Epithelial cell of prostate (primary cell): ENCODE measurements at regions not wholly inside any gene's neighbourhood (a gene's known extent, or its start where the extent isn't known, plus 50 kb on each side); places are given as distances from the start of the nearest gene placed in this dataset.
"Not testable (repeated sequence)": the region's sequence is repeated elsewhere in the genome, so short reads cannot be mapped to it uniquely, and the experiment has no call there.

ENCODE experiments used
- DNase-seq: peaks from one replicate; pipeline ENCODE4 v3.0.0-alpha.2; 2011; ENCODE audit warnings: low read depth, low spot score
- H3K27ac ChIP-seq: fragments of 450-650 bp; 2 replicates; pipeline ENCODE4 v1.5.1; 2017; ENCODE audit warnings: mild to moderate bottlenecking

DNA sequence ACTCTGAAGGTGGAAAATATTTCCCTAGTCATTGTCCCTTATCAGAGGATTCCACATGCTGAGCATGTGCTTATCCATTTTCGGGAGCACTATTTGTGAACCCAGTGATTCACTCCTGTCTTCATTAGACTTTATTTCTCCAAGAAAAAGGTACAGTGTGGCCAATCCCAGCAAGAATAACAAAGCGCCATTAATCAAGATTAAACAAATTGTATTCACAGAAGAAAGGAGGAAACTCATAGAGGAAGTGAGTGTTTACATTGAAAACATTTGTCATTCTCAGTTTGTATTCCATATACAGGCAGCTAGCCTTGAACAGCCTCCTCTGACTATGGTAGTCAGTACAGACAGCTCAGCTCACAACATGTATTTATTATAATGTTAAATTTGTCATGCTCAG, 1669.9 kb upstream of the SPRY2 start:
- H3K27ac ChIP-seq: no peak overlapping the region
- DNase-seq: no peak

GRCh38 chr13:82002710-82003109, 1661.8 kb upstream of the SPRY2 start:
- DNase-seq: no peak
- no peak overlapping the region for H3K27ac ChIP-seq

GRCh38 chr13:81995316-81995715, 1654.4 kb upstream of the SPRY2 start:
- no peak overlapping the region for H3K27ac ChIP-seq
- DNase-seq: no peak

DNA sequence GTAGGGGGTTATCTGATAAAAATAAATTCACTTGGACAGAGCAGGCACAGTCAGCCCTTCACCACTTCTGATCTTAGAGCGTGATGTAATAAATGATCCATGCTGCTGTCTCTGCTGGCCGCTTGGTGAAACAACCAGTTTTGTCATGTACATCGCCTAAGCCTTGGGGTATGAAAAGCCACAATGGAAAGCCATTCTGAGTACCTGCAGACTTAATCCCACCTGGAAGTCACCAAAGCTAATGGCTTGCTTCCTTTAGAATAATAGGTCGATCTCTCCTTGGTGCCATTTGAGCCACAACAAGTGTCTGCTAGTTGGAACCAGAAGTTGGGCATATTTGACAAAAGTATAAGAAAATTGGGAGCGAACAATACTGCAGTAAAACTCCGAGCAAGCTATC, 1649.7 kb upstream of the SPRY2 start:
- no peak for DNase-seq

GRCh38 chr13:81988567-81988966, 1647.6 kb upstream of the SPRY2 start:
- no peak for DNase-seq
- no peak overlapping the region for H3K27ac ChIP-seq

More for the DNA sequence above, 1649.7 kb upstream of the SPRY2 start:
- H3K27ac ChIP-seq: no peak overlapping the region

- H3K27ac ChIP-seq: no peak overlapping the region
Measured at GRCh38 chr13:81987677-81988357, 1646.9 kb upstream of the SPRY2 start.

DNA sequence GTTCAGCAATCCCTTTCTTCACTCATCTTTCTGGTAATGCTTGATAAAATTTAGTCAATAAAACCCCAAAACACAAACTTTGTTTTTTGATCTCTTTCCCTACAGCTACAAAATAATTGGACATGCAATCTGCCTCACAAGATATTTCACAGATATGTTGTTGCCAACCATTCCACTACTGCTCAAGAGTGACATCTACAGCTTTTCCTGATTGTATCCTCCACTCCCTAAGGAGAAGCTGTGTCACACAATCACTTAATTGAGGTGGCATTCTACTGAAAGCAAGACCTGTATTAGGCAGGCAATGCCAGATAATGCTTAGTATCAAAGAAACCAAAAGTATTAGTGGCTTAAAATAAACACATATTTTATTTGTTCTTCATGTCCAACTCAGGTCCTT, 1646.2 kb upstream of the SPRY2 start:
- H3K27ac ChIP-seq: no peak overlapping the region
- DNase-seq: no peak

More at GRCh38 chr13:81987677-81988357, 1646.9 kb upstream of the SPRY2 start:
- no peak for DNase-seq

GRCh38 chr13:81986308-81986707, 1645.4 kb upstream of the SPRY2 start:
- H3K27ac ChIP-seq: no peak overlapping the region
- no peak for DNase-seq

GRCh38 chr13:81957121-81957520, 1616.2 kb upstream of the SPRY2 start:
- DNase-seq: no peak
- H3K27ac ChIP-seq: no peak overlapping the region

DNA sequence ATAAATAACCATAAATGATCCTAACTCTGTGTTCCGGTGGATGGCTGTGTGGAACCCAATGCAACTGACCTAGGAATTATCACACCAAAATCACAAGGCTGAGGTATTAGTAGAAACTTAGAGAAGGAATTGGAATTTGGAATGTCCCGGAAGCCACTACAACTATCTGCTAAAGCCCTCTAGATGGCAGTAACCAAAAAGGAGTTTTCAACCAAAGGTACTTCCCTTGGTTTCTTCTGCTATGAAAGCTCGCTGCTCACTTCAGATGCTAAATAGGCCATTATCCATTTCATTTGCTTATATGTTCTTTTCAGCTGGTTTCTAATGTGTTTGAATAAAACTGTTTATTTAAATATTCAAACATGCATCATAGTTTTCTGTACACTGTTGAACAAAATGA, 1589.1 kb upstream of the SPRY2 start:
- no peak for DNase-seq
- no peak overlapping the region for H3K27ac ChIP-seq

GRCh38 chr13:81927347-81927746, 1586.4 kb upstream of the SPRY2 start:
- no peak overlapping the region for H3K27ac ChIP-seq

DNA sequence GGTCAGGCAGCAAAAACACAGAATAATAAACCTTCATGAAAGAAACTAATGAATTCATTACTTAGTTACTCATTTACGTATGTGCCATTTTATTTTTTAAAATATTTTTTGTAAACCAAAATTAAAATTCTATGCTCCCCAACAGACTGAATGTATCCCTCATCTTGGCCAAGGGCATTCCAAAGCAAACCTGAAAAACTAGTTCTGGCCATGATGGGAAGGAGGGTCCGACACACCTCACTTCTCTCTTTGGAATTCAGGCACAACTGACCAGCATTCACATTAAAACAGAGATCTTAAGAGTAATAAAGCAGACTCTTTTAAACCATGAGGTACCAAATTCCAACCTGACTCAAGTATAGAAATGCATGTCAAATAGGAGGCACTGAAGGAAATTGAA, 1576.9 kb upstream of the SPRY2 start:
- no peak for DNase-seq
- H3K27ac ChIP-seq: no peak overlapping the region

More at GRCh38 chr13:81927347-81927746, 1586.4 kb upstream of the SPRY2 start:
- DNase-seq: no peak

DNA sequence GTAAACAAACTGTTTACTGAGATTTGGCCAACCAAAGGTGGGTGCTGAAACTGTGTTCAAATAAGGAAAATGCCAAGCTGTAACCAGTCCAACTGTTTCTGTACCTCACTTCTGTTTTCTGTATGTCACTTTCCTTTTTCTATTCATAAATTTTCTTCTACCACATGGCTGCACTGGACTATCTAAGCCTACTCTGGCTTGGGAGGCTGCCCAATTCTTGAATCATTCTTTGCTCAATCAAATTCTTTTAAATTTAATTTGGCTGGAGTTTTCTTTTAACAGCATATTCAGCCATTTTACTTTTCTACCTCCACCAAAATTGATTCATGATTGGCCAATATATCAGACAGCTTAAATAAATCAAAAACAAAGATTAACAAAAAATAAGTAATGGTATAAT, 1575.5 kb upstream of the SPRY2 start:
- H3K27ac ChIP-seq: no peak overlapping the region
- DNase-seq: no peak

DNA sequence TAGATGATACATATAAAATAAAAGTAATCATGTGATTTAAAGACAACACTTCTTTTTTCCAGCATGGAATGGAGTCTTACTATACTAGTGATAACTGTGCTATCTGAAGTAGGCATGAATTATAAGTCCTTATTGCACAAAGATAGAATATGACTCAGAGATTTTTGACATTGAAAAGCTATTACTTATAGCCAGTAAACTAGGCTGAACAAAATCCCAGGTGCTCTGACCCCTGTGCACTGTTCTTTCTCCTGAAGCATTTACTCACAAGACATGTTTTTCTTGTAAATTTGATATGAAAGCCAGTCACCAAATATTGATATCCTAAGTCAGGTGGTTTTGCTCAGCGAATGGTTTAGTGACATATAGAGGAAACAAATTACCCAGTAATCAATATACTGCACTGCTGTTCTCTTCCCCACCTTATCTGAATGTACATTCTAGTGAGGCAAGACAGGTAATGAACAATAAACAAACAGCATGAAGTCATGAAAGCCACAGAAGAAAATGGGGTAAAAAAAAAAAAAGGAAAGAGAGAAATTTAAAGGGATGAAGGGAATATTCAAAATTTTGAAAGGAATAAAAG, 1567.0 kb upstream of the SPRY2 start:
- no peak for DNase-seq
- H3K27ac ChIP-seq: no peak overlapping the region

GRCh38 chr13:81888855-81889254, 1547.9 kb upstream of the SPRY2 start:
- no peak for DNase-seq

GRCh38 chr13:81874681-81875661, 1534.0 kb upstream of the SPRY2 start:
- DNase-seq: no peak
- no peak overlapping the region for H3K27ac ChIP-seq

More at GRCh38 chr13:81888855-81889254, 1547.9 kb upstream of the SPRY2 start:
- no peak overlapping the region for H3K27ac ChIP-seq

- H3K27ac ChIP-seq: no peak overlapping the region
- no peak for DNase-seq
Measured at GRCh38 chr13:81874253-81874652, 1533.3 kb upstream of the SPRY2 start.

GRCh38 chr13:81872581-81872980, 1531.7 kb upstream of the SPRY2 start:
- no peak overlapping the region for H3K27ac ChIP-seq
- no peak for DNase-seq

DNA sequence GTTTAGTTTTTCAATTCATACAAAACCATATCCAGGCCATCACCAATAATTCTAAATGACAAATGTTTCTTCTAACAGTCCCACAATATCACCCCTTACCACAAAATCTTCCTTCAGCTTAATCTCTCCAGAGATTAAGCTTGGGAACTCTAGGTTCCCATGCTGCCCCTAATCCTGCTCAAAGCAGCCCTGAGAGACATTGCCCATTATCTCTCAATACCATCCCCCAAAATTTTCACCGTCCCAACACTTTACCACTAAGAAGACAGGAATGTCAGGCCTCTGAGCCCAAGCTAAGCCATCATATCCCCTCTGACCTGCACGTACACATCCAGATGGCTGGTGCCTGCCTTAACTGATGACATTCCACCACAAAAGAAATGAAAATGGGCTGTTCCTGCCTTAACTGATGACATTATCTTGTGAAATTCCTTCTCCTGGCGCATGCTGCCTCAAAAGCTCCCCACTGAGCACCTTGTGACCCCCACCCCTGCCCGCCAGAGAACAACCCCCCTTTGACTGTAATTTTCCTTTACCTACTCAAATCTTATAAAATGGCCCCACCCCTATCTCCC, 1530.9 kb upstream of the SPRY2 start:
- not testable (repeated sequence) for H3K27ac ChIP-seq, DNase-seq

DNA sequence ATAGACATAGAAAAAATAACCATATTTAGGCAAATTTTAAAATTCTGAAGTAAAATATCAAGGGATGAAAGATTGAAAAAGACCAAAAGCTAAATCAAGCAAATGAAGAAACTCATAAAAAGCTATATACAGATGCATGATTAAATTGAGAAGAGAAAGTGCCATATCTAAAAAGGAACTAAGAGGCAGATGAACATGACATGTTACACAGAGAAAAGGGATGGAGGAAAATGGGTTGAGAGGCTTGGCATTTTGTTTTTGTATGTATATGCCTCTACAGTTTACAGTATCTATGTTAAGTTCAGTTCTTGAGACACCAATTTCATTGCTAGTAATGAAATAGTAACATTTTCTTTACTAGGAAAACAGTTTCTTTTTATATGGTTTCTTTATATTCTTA, 1507.4 kb upstream of the SPRY2 start:
- H3K27ac ChIP-seq: no peak overlapping the region
- no peak for DNase-seq

- no peak overlapping the region for H3K27ac ChIP-seq
- no peak for DNase-seq
Measured at GRCh38 chr13:81846771-81847170, 1505.8 kb upstream of the SPRY2 start.
